ENCODE measurements at regions not wholly inside any gene's neighbourhood (a gene's known extent, or its start where the extent isn't known, plus 50 kb on each side); places are given as distances from the start of the nearest gene placed in this dataset.
"Not testable (repeated sequence)": the region's sequence is repeated elsewhere in the genome, so short reads cannot be mapped to it uniquely, and the experiment has no call there.

DNA sequence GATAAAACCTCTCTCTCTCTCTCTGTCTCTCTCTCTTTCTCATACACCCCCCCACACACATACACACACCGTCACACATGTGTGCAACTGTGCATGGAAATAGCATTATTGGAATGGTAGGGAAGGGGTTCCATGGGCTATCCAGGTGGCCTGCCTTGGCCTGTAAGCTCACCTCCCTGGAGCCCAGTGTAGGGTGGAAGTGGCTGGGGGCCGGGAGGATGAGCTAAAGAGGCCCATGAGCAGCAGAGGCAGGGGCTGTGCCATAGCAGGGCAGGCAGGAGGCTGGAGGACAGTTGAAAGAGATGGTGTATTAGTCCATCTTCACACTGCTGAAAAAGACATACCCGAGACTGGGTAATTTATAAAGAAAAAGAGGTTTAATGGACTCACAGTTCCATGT, 74.2 kb downstream of the CYTL1 start:
- Mint-ChIP-seq H3K4me1 (peaks cover 20% of the 10 kb centered on the region), H3K27me3 (no peaks in the 10 kb centered on the region), H3K36me3 (ENCODE audit: insufficient read depth) (peaks cover 8% of the 10 kb centered on the region), H3K27ac (ENCODE audit: low read depth) (no peak overlapping the region), H3K9me3 (no peaks in the 10 kb centered on the region), H3K4me3 (no peak overlapping the region)
- ATAC-seq (replicated peaks; ENCODE audit: extremely low read depth, poor library complexity, severe bottlenecking) (no peak), DNase-seq (ENCODE audit: low spot score in 2 of 2) (no peak)

DNA sequence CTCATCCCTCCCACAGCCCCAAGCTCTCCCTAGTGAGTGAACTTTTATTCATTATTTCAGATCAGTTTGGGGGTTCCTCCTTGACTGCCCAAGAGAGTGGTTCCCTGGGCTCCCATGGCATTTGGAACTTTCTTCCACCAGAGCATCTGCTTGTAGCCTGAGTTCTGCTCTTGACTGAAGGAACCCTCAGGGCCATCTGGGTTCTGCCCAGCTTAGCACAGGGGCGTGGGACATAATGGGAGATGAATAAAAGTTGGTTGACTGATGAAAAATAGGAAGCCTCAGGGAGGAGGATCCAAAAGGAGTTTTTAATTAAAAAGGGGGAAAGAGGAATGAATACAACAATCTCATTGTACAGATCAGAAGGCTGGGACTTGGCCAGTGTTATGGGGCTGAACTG, 73.4 kb downstream of the CYTL1 start:
- H3K36me3 Mint-ChIP-seq (ENCODE audit: insufficient read depth), result peaks cover 8% of the 10 kb centered on the region

DNA sequence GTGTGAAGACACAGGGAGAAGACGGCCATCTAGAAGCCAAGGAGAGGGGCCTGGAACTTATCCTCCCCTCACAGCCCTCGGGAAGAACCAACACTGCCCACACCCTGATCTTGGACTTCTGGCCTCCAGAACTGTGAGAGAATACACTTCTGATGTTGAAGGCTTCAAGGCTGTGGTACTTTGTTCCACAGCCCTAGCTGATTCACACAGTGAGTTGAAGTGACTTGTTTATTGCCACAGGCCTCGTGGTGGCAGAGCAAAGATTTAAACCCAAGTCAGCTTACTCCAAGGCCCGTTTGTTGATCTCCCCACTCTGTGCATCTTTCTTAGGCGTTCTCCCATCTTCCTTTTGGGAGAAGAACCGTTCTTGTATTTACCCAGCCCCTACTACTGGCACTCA, 72.8 kb downstream of the CYTL1 start:
- DNase-seq (ENCODE audit: low spot score in 2 of 2) (no peak), ATAC-seq (replicated peaks; ENCODE audit: extremely low read depth, poor library complexity, severe bottlenecking) (no peak)
- H3K27me3 Mint-ChIP-seq, result no peaks in the 10 kb centered on the region
- H3K4me3 Mint-ChIP-seq, result no peak overlapping the region
- no peaks in the 10 kb centered on the region for H3K9me3 Mint-ChIP-seq
- H3K36me3 Mint-ChIP-seq (ENCODE audit: insufficient read depth), result peaks cover 8% of the 10 kb centered on the region
- peaks cover 20% of the 10 kb centered on the region for H3K4me1 Mint-ChIP-seq
- H3K27ac Mint-ChIP-seq (ENCODE audit: low read depth), result no peak overlapping the region

More for the DNA sequence above, 73.4 kb downstream of the CYTL1 start:
- H3K27me3 Mint-ChIP-seq, result no peaks in the 10 kb centered on the region
- no peak overlapping the region for H3K27ac Mint-ChIP-seq (ENCODE audit: low read depth)
- no peak overlapping the region for H3K4me3 Mint-ChIP-seq
- DNase-seq (ENCODE audit: low spot score in 2 of 2) (no peak), ATAC-seq (replicated peaks; ENCODE audit: extremely low read depth, poor library complexity, severe bottlenecking) (no peak)
- H3K4me1 Mint-ChIP-seq, result peaks cover 20% of the 10 kb centered on the region
- no peaks in the 10 kb centered on the region for H3K9me3 Mint-ChIP-seq

DNA sequence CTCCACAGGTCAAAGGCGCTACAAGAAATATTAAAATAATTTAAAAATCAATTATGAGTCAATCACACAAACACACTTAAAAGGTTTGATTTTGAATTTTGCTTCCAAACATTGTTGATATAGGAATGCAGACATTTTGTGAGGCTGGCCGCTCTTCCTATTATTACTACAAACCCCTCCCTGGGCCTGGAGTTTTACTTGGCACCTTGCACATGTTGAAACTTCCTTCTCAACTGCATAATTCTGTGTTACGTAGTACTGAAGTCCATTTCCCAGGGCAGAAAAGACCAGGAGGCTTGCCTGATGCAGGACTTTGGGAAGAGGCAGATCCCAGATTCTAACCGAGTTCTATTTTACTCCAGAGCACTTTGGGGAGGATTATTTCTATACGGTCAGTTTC, 71.5 kb downstream of the CYTL1 start:
- Mint-ChIP-seq H3K9me3 (no peaks in the 10 kb centered on the region), H3K36me3 (ENCODE audit: insufficient read depth) (peaks cover 8% of the 10 kb centered on the region), H3K27me3 (no peaks in the 10 kb centered on the region), H3K27ac (ENCODE audit: low read depth) (no peak overlapping the region), H3K4me3 (no peak overlapping the region), H3K4me1 (peaks cover 20% of the 10 kb centered on the region)
- ATAC-seq (replicated peaks; ENCODE audit: extremely low read depth, poor library complexity, severe bottlenecking) (no peak), DNase-seq (ENCODE audit: low spot score in 2 of 2) (no peak)

DNA sequence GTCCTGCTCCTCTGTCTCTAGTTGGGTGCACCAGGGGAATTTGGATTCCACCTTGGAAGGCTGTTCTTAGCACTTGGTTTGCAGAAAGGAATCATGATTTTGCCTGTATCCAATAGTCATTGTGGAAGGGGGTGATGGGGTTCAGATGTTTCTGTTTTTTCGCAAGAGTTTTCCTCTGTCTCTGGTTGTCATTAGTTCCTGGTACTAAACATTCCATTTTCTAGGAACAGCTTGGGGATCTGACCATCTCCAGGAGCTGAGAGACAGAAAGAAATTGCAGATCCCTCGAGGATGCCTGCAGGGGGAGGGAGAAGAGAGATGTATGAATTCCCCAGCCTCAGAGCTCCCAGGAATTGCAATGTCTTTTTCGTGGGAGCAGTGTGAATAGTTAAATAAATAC, 70.9 kb downstream of the CYTL1 start:
- peaks cover 18% of the 10 kb centered on the region for H3K4me1 Mint-ChIP-seq
- H3K36me3 Mint-ChIP-seq (ENCODE audit: insufficient read depth), result peaks cover 8% of the 10 kb centered on the region
- H3K4me3 Mint-ChIP-seq, result no peak overlapping the region
- no peaks in the 10 kb centered on the region for H3K27me3 Mint-ChIP-seq
- no peak for DNase-seq (ENCODE audit: low spot score in 2 of 2)
- ATAC-seq (replicated peaks; ENCODE audit: extremely low read depth, poor library complexity, severe bottlenecking), result no peak
- H3K27ac Mint-ChIP-seq (ENCODE audit: low read depth), result no peak overlapping the region
- no peaks in the 10 kb centered on the region for H3K9me3 Mint-ChIP-seq

DNA sequence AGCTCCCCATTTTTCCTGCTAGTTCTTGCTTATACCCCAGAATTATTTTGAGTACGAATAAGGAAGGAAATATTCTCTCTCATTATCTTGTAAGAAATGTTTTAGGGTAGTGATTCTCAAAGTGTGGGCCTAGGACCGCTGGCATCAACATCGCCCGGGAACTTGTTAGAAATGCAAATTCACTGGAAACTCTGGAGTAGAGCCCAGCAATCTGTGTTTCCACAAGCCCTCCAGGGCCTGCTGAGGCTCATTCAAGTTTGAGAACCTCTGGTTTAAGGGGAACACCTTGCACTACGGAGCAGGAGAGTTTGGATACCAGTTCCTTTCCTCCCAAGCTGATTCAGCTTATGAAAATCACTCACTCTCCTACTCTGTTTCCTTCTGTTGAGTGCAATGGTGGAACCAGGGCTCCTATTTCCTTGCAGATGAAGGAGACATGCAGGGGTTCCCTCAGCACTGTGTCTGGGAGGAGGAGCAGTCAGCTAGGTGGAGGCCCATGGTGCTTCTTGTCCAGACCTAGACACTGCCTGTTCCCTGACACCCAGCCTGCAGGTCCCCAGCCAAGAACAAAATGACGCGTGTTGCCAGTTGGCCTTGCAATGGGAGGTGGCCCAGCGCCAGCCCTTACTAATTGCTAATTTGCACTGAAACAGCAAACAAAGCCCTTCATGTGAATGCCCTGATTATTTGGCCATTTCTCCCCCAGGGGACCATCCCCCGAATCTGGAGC, 68.5 kb downstream of the CYTL1 start:
- no peaks in the 10 kb centered on the region for H3K27me3 Mint-ChIP-seq
- H3K9me3 Mint-ChIP-seq, result no peaks in the 10 kb centered on the region
- H3K27ac Mint-ChIP-seq (ENCODE audit: low read depth), result no peak overlapping the region
- no peaks in the 10 kb centered on the region for H3K4me1 Mint-ChIP-seq
- ATAC-seq (replicated peaks; ENCODE audit: extremely low read depth, poor library complexity, severe bottlenecking) (no peak), DNase-seq (ENCODE audit: low spot score in 2 of 2) (no peak)
- H3K4me3 Mint-ChIP-seq, result no peak overlapping the region
- no peaks in the 10 kb centered on the region for H3K36me3 Mint-ChIP-seq (ENCODE audit: insufficient read depth)

DNA sequence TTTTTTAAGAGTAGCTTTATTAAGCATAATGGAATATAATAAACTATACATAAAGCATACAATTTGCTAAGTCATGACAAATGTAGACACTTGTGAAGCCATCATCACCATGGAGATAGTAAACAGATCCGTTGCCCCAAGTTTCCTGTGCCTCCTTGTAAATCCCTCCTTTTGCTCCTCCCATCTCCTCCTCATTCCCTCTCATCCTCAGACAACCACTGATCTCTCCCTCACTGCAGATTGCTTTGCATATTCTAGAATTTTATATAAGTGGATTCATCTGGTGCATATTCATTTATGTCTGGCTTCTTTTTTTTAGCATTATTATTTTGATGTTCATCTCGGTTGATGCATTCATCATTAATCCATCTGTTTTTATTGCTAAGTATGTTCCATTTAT, 67.0 kb downstream of the CYTL1 start:
- H3K27ac Mint-ChIP-seq (ENCODE audit: low read depth), result no peak overlapping the region

DNA sequence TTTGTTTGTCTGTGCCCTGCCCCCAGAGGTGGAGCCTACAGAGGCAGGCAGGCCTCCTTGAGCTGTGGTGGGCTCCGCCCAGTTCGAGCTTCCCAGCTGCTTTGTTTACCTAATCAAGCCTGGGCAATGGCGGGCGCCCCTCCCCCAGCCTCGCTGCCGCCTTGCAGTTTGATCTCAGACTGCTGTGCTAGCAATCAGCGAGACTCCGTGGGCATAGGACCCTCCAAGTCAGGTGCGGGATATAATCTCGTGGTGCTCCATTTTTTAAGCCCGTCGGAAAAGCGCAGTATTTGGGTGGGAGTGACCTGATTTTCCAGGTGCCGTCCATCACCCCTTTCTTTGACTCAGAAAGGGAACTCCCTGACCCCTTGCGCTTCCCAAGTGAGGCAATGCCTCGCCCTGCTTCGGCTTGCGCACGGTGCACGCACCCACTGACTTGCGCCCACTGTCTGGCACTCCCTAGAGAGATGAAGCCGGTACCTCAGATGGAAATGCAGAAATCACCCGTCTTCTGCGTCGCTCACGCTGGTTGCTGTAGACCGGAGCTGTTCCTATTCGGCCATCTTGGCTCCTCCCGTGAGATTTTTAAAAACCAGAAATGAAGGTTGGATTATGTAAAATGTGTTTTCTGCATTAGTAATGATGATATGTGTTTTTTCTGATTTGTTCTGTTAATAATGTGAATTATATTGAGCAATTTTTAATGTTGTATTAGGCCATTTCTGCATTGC, 59.7 kb downstream of the CYTL1 start:
- not testable (repeated sequence) for H3K4me1 Mint-ChIP-seq; ATAC-seq (replicated peaks; ENCODE audit: extremely low read depth, poor library complexity, severe bottlenecking); DNase-seq (ENCODE audit: low spot score in 2 of 2); H3K36me3 Mint-ChIP-seq (ENCODE audit: insufficient read depth); H3K4me3 Mint-ChIP-seq; H3K27ac Mint-ChIP-seq (ENCODE audit: low read depth)
- Mint-ChIP-seq H3K27me3 (peaks cover 32% of the 10 kb centered on the region), H3K9me3 (peaks cover 21% of the 10 kb centered on the region)

More for the DNA sequence above, 67.0 kb downstream of the CYTL1 start:
- H3K9me3 Mint-ChIP-seq, result no peaks in the 10 kb centered on the region
- H3K27me3 Mint-ChIP-seq, result no peaks in the 10 kb centered on the region
- no peak for DNase-seq (ENCODE audit: low spot score in 2 of 2)
- no peaks in the 10 kb centered on the region for H3K4me1 Mint-ChIP-seq
- no peaks in the 10 kb centered on the region for H3K36me3 Mint-ChIP-seq (ENCODE audit: insufficient read depth)
- H3K4me3 Mint-ChIP-seq, result no peak overlapping the region
- no peak for ATAC-seq (replicated peaks; ENCODE audit: extremely low read depth, poor library complexity, severe bottlenecking)

DNA sequence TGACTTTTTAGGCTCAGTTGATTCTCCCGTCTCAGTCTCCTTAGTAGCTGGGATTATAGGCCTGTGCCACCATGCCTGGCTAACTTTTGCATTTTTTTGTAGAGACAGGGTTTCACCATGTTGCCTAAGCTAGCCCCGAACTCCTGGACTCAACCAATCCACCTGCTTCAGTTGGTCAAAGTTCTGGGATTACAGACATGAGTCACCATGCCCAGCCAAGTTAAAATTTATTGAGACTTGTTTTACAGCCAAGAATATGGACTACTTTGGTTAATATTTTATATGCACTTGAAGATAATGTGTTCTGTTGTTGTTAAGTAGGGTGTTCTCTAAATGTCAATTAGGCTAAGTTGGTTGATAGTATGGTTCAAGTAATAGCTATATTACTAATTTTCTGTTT, 58.7 kb downstream of the CYTL1 start:
- DNase-seq (ENCODE audit: low spot score in 2 of 2), result no peak
- Mint-ChIP-seq H3K36me3 (ENCODE audit: insufficient read depth) (no peaks in the 10 kb centered on the region), H3K27ac (ENCODE audit: low read depth) (no peak overlapping the region), H3K4me3 (no peak overlapping the region), H3K27me3 (peaks cover 42% of the 10 kb centered on the region), H3K4me1 (no peaks in the 10 kb centered on the region), H3K9me3 (peaks cover 23% of the 10 kb centered on the region)
- no peak for ATAC-seq (replicated peaks; ENCODE audit: extremely low read depth, poor library complexity, severe bottlenecking)

DNA sequence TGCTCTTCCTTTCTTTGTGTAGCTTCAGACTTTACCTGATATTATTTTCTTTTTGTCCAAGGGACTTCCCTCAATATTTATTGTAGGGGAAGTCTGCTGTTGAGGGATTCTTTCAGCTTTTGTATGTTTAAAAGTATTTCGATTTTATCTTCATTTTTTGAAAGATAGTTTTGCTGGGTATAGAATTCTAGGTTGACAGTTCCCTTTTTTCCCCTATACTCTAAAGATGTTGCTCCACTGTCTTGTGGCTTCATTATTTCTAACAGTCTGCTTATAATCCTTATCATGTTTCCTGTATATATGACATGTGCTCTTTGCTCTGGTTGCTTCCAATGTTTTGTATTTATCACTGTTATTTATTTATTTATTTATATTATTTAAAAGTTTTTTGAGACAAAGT, 57.3 kb downstream of the CYTL1 start:
- Mint-ChIP-seq H3K9me3 (peaks cover 23% of the 10 kb centered on the region), H3K27ac (ENCODE audit: low read depth) (no peak overlapping the region), H3K4me3 (no peak overlapping the region), H3K4me1 (no peaks in the 10 kb centered on the region), H3K27me3 (peaks cover 42% of the 10 kb centered on the region), H3K36me3 (ENCODE audit: insufficient read depth) (no peaks in the 10 kb centered on the region)
- ATAC-seq (replicated peaks; ENCODE audit: extremely low read depth, poor library complexity, severe bottlenecking) (no peak), DNase-seq (ENCODE audit: low spot score in 2 of 2) (no peak)

DNA sequence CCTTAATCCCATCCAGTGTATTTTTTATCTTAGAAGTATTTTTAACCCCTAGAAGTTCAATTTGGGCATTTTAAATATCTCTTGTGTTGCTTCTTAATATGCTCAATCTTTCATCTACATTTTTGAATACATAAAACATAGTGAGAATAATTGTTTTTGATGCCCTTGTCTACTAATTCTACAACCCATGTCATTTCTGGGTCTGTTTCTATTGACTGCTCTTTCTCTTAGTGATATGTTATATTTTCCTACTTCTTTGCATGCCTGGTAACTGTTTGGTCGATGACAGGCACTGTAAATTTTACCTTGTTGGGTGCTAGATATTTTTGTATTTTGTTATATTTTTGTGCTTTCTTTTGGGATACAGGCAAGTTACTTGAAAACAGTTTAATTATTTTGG, 56.3 kb downstream of the CYTL1 start:
- no peak for ATAC-seq (replicated peaks; ENCODE audit: extremely low read depth, poor library complexity, severe bottlenecking)
- no peaks in the 10 kb centered on the region for H3K36me3 Mint-ChIP-seq (ENCODE audit: insufficient read depth)

More for the DNA sequence above, 56.3 kb downstream of the CYTL1 start:
- Mint-ChIP-seq H3K9me3 (peaks cover 23% of the 10 kb centered on the region), H3K27ac (ENCODE audit: low read depth) (no peak overlapping the region), H3K4me1 (no peaks in the 10 kb centered on the region), H3K27me3 (peaks cover 42% of the 10 kb centered on the region), H3K4me3 (no peak overlapping the region)
- DNase-seq (ENCODE audit: low spot score in 2 of 2), result no peak

Measured in central memory CD8-positive, alpha-beta T cell (primary cell).